SU-DHL-6 (cell line): ENCODE measurements at regions not wholly inside any gene's neighbourhood (a gene's known extent, or its start where the extent isn't known, plus 50 kb on each side); places are given as distances from the start of the nearest gene placed in this dataset.

Experiments used
- H2AFZ ChIP-seq: fragments of 200-600 bp; sonication (generic); 2 replicates; pipeline ENCODE4 v1.6.1; 2014; ENCODE audit warnings: low read depth, mild to moderate bottlenecking, moderate library complexity, mixed read lengths, antibody characterized with exemption, low read length; ENCODE audit not compliant: severe bottlenecking
- H3F3A ChIP-seq: fragments of 200-600 bp; shearing (Covaris generic); 2 replicates; pipeline ENCODE4 v1.6.0; 2016; ENCODE audit warnings: antibody characterized with exemption, mild to moderate bottlenecking; ENCODE audit not compliant: insufficient read depth
- H3K27ac ChIP-seq: fragments of 200-600 bp; sonication (generic); 2 replicates; pipeline ENCODE4 v1.5.1; 2016; ENCODE audit warnings: low read depth, mild to moderate bottlenecking, low read length, moderate library complexity, mixed read lengths
- H3K27me3 ChIP-seq: fragments of 200-600 bp; sonication (generic), shearing (Covaris generic); 2 replicates; pipeline ENCODE4 v1.6.0; 2014; ENCODE audit warnings: mild to moderate bottlenecking, low read length
- H3K36me3 ChIP-seq: fragments of 200-600 bp; sonication (generic); 2 replicates; pipeline ENCODE4 v1.6.1; 2014; ENCODE audit warnings: mild to moderate bottlenecking, low read length, mixed read lengths
- H3K4me2 ChIP-seq: fragments of 300-600, 200-600 bp; shearing (Covaris generic), sonication (generic); 2 replicates; pipeline ENCODE4 v1.6.0; 2014; ENCODE audit warnings: low read length, low read depth, mild to moderate bottlenecking; ENCODE audit not compliant: poor library complexity, severe bottlenecking
- H3K4me3 ChIP-seq: fragments of 200-600 bp; sonication (generic); 2 replicates; pipeline ENCODE4 v1.5.1; 2014; ENCODE audit warnings: antibody characterized with exemption, low read length, mild to moderate bottlenecking, mixed read lengths; ENCODE audit not compliant: insufficient read depth, poor library complexity, severe bottlenecking
- H3K79me2 ChIP-seq: fragments of 200-600 bp; sonication (generic); 2 replicates; pipeline ENCODE4 v1.6.1; 2014; ENCODE audit warnings: mild to moderate bottlenecking, low read length, moderate library complexity; ENCODE audit not compliant: insufficient read depth
- H3K9ac ChIP-seq: fragments of 200-600 bp; sonication (generic); 2 replicates; pipeline ENCODE4 v1.7.0; 2014; ENCODE audit warnings: mild to moderate bottlenecking, low read length
- H3K9me2 ChIP-seq: fragments of 200-600 bp; sonication (generic); replicated peaks from 2 replicates; pipeline ENCODE4 v1.6.1; 2014; ENCODE audit warnings: low read length; ENCODE audit not compliant: insufficient read depth
- H3K9me3 ChIP-seq: fragments of 200-600 bp; sonication (generic); 2 replicates; pipeline ENCODE4 v1.6.1; 2014; ENCODE audit warnings: low read length, mixed read lengths; ENCODE audit not compliant: insufficient read depth
- H4K20me1 ChIP-seq: fragments of 200-600 bp; sonication (generic); 2 replicates; pipeline ENCODE4 v1.6.1; 2014; ENCODE audit warnings: low read depth, mild to moderate bottlenecking, antibody characterized with exemption, low read length, moderate library complexity, mixed read lengths
- EZH2phosphoT487 ChIP-seq: fragments of 200-600 bp; sonication (generic), shearing (Covaris generic); conservative IDR thresholded peaks from 2 replicates; pipeline ENCODE4 v1.6.1; 2018; ENCODE audit warnings: mild to moderate bottlenecking, antibody characterized with exemption, low read length, moderate library complexity, mixed read lengths
- TF ChIP-seq, protein P1 (sequence below): fragments of 200-600 bp; sonication (generic); IDR thresholded peaks from one replicate; pipeline ENCODE4 v1.5.1; 2017; ENCODE audit warnings: antibody characterized with exemption, mild to moderate bottlenecking, low read length, moderate library complexity; ENCODE audit not compliant: insufficient read depth, poor library complexity, severe bottlenecking

DNA sequence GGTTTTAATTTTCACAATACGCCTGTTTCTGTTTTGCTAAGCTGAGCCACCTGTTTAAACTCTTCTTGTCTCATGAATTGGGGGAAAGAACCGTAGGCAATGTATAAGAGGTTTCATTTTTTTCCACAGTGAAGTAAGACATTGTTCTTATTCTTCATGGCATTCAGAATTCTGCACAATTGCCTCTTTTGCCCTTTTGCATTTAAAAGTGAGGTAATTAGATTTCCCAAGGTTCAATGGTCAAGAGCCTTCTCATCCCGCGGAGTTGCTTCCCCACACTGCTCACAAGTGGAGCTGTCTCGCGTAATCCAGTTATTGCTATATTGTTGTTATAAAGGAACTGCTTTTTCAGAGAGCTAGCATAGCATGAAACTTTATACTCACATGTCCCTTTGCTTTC, 90.9 kb upstream of the SPRY1 start:
- no peak overlapping the region for H3K27ac ChIP-seq
- H3K36me3 ChIP-seq: no peaks in the 10 kb centered on the region
- H3K4me3 ChIP-seq: no peak overlapping the region
- no peak for TF ChIP-seq EZH2phosphoT487
- TF ChIP-seq, protein P1, sequence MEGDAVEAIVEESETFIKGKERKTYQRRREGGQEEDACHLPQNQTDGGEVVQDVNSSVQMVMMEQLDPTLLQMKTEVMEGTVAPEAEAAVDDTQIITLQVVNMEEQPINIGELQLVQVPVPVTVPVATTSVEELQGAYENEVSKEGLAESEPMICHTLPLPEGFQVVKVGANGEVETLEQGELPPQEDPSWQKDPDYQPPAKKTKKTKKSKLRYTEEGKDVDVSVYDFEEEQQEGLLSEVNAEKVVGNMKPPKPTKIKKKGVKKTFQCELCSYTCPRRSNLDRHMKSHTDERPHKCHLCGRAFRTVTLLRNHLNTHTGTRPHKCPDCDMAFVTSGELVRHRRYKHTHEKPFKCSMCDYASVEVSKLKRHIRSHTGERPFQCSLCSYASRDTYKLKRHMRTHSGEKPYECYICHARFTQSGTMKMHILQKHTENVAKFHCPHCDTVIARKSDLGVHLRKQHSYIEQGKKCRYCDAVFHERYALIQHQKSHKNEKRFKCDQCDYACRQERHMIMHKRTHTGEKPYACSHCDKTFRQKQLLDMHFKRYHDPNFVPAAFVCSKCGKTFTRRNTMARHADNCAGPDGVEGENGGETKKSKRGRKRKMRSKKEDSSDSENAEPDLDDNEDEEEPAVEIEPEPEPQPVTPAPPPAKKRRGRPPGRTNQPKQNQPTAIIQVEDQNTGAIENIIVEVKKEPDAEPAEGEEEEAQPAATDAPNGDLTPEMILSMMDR: no peak
- no peaks in the 10 kb centered on the region for H4K20me1 ChIP-seq
- no peaks in the 10 kb centered on the region for H3K79me2 ChIP-seq
- no peak overlapping the region for H3K9ac ChIP-seq
- H3K9me3 ChIP-seq: no peaks in the 10 kb centered on the region
- H3K27me3 ChIP-seq: no peaks in the 10 kb centered on the region
- no peaks in the 10 kb centered on the region for H3F3A ChIP-seq
- no peak overlapping the region for H2AFZ ChIP-seq
- no peak overlapping the region for H3K4me2 ChIP-seq
- H3K9me2 ChIP-seq: no peaks in the 10 kb centered on the region

DNA sequence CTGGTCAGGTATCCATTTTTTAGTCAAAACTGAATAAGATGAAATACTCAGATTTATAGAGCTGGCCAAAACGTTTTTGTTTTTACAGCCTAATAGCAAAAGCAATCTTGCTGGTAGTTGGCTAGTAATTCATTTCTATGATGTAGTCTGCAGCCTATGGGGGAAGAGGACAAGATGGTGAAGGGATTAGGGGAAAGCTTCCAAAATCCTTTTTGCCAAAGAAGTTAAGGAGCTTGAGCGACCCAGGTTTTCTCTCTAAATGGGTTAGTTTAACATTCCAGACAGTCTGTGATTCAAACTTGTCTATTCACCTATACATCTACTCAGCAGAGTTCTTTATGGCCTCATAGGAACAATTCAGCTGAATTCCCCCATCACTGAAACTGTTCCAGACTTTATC, 89.8 kb upstream of the SPRY1 start:
- no peaks in the 10 kb centered on the region for H3K79me2 ChIP-seq
- H3K9me3 ChIP-seq: no peaks in the 10 kb centered on the region
- H3K27me3 ChIP-seq: no peaks in the 10 kb centered on the region
- no peaks in the 10 kb centered on the region for H3F3A ChIP-seq
- H3K36me3 ChIP-seq: no peaks in the 10 kb centered on the region
- H3K9me2 ChIP-seq: no peaks in the 10 kb centered on the region
- no peak overlapping the region for H2AFZ ChIP-seq
- no peak overlapping the region for H3K4me2 ChIP-seq
- no peak overlapping the region for H3K27ac ChIP-seq
- TF ChIP-seq, protein P1: no peak
- no peak for TF ChIP-seq EZH2phosphoT487
- no peaks in the 10 kb centered on the region for H4K20me1 ChIP-seq
- H3K4me3 ChIP-seq: no peak overlapping the region
- no peak overlapping the region for H3K9ac ChIP-seq

DNA sequence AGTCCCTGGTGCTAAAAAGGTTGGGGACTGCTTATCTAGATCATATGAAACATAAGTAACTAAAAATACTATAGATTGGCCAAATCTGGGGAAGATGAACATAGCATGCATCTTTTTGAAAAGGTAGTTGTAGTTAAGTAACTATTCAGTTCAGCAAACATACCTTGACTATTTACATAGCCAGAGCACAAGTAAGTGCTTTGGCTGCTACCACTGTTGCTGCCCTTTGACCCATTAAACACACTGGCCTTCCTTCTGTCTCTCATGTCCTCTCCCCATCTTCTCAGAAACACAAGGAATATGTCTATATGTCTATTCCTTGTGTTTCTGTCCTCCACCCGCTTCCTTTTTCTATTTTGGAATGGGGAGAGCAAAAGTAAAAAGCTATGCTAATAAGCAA, 87.9 kb upstream of the SPRY1 start:
- Histone ChIP-seq H3K27me3 (no peaks in the 10 kb centered on the region), H3K9me2 (no peaks in the 10 kb centered on the region), H3K9me3 (no peaks in the 10 kb centered on the region), H2AFZ (no peak overlapping the region), H4K20me1 (no peaks in the 10 kb centered on the region), H3K27ac (no peak overlapping the region), H3F3A (no peaks in the 10 kb centered on the region), H3K4me2 (no peak overlapping the region), H3K4me3 (no peak overlapping the region), H3K36me3 (no peaks in the 10 kb centered on the region), H3K9ac (no peak overlapping the region), H3K79me2 (no peaks in the 10 kb centered on the region)
- TF ChIP-seq EZH2phosphoT487: no peak
- TF ChIP-seq, protein P1: no peak

DNA sequence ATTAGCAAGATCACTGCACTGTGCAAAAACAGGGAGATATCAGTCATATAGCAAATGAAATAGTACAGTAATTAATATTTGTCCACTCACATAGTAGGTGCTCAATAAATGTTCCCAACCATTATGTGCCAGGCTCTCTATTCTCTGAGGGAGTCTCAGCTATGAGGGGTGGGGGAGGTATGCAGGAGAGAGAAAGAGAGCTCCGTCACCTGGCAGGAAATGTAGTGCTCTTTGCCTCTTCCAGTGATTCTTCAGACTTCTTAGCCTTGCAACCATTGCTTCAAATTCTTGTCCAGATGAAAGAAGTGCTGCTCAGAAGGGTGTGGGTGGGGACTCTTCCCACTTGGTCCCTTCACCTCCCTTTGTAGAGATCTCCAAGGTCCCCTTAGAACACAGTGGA, 84.5 kb upstream of the SPRY1 start:
- no peaks in the 10 kb centered on the region for H3K27me3 ChIP-seq
- H3K79me2 ChIP-seq: no peaks in the 10 kb centered on the region
- no peaks in the 10 kb centered on the region for H3K9me3 ChIP-seq
- no peak overlapping the region for H3K4me3 ChIP-seq
- no peaks in the 10 kb centered on the region for H4K20me1 ChIP-seq
- no peak overlapping the region for H3K9ac ChIP-seq
- H3F3A ChIP-seq: no peaks in the 10 kb centered on the region
- H2AFZ ChIP-seq: no peak overlapping the region
- no peak overlapping the region for H3K27ac ChIP-seq
- H3K36me3 ChIP-seq: no peaks in the 10 kb centered on the region
- TF ChIP-seq EZH2phosphoT487: no peak
- TF ChIP-seq, protein P1: no peak
- no peak overlapping the region for H3K4me2 ChIP-seq
- no peaks in the 10 kb centered on the region for H3K9me2 ChIP-seq
